Activated T-helper 1 cell treated with anti-CD3 and anti-CD28 coated beads, Interleukin-12 subunit alpha, Interleukin-12 subunit beta, Interleukin-2, Interleukin-4 antibody, amounts not matched to agents 30 ng/mL and 10 ng/mL and 1 ng/mL, durations not matched to agents 14 hours and 24 hours and 36 hours (primary cell): ENCODE measurements at regions not wholly inside any gene's neighbourhood (a gene's known extent, or its start where the extent isn't known, plus 50 kb on each side); places are given as distances from the start of the nearest gene placed in this dataset.

Source experiments
- DNase-seq: peaks from one replicate; pipeline ENCODE4 v3.0.0; 2021; ENCODE audit warnings: low spot score
- H3K27ac Mint-ChIP-seq: one replicate; pipeline ENCODE4 v1.8.0; 2021; ENCODE audit warnings: mild to moderate bottlenecking, mixed read lengths
- H3K27me3 Mint-ChIP-seq: one replicate; pipeline ENCODE4 v1.8.0; 2022; ENCODE audit warnings: mild to moderate bottlenecking, moderate library complexity, mixed read lengths; ENCODE audit not compliant: insufficient read depth
- H3K36me3 Mint-ChIP-seq: one replicate; pipeline ENCODE4 v1.8.0; 2021; ENCODE audit warnings: low read depth, mixed read lengths
- H3K4me1 Mint-ChIP-seq: one replicate; pipeline ENCODE4 v1.8.0; 2021; ENCODE audit warnings: low read depth, mixed read lengths
- H3K4me3 Mint-ChIP-seq: one replicate; pipeline ENCODE4 v1.8.0; 2021; ENCODE audit warnings: mild to moderate bottlenecking, moderate library complexity, mixed read lengths
- H3K9me3 Mint-ChIP-seq: one replicate; pipeline ENCODE4 v1.8.0; 2021; ENCODE audit warnings: mixed read lengths
- intact Hi-C: fragments of 100-400 bp; cut with micrococcal nuclease; formaldehyde crosslinking; loops from one replicate; pipeline ENCODE4 v1.15.1; 2024

DNA sequence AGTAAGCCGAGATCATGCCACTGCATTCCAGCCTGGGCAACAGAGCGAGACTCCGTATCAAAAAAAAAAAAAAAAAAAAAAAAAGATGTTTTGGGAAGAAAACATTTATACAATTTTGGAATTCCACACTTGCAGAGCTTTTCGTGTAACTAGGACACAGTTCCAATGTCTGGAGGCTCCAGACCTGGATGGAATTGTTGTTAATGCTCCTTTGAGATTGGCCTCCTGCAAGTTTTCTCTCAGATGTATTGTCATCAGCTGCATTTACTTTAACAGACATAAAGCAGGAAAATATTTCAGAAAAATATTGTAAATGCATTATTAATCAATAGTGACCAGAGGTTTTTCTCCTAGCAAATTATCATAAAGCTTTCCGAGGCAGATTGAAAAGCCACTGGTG, 124.1 kb downstream of the RBM43 start:
- no peak for DNase-seq
- Mint-ChIP-seq H3K4me1 (no peaks in the 10 kb centered on the region), H3K4me3 (no peak overlapping the region), H3K9me3 (no peaks in the 10 kb centered on the region), H3K27me3 (peaks cover 3% of the 10 kb centered on the region), H3K36me3 (no peaks in the 10 kb centered on the region), H3K27ac (no peak overlapping the region)
- intact Hi-C loops: no loop called here

DNA sequence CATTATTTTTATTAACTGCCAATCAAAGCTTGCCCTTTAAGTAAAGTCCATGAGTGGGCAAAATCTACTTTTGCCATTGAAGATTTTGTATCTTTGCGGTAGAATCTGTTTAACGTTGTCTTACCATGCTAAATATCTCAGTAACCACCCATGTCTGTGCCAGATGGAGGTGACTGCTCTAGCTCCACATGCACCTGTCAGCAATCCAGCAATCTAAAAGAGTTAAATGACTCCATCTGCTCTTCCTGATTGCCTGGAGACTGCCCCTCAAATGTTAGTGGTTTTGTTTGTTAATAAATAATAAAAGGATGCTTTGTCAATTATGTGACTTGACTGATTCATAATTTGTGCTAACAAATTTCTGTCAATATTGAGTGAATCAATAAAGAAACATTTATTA, 141.7 kb downstream of the RBM43 start:
- H3K27me3 Mint-ChIP-seq: peaks cover 2% of the 10 kb centered on the region
- no peaks in the 10 kb centered on the region for H3K9me3 Mint-ChIP-seq

DNA sequence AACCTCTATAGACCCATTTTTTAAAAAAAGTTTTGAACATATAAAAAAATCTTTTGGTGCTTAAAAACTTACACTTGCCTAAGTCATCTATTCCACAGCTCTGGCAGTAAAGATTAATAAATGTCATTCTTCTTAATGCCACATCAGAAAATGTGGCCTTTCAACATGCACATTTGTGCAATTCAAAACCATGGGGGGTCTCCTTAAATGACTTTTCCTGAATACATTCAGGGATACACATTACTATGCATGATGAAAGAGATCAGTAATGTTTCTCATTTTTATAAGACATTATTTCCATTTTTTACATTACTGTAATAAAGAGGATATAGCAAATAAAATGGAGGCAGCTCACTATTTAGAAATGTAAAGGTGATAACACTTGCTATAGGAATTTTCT, 142.3 kb downstream of the RBM43 start:
- Mint-ChIP-seq H3K9me3 (no peaks in the 10 kb centered on the region), H3K4me3 (no peak overlapping the region), H3K36me3 (no peaks in the 10 kb centered on the region), H3K4me1 (no peaks in the 10 kb centered on the region), H3K27me3 (peaks cover 2% of the 10 kb centered on the region), H3K27ac (no peak overlapping the region)
- DNase-seq: no peak
- intact Hi-C loops: no loop called here

More for the DNA sequence above, 141.7 kb downstream of the RBM43 start:
- Mint-ChIP-seq H3K27ac (no peak overlapping the region), H3K36me3 (no peaks in the 10 kb centered on the region), H3K4me1 (no peaks in the 10 kb centered on the region), H3K4me3 (no peak overlapping the region)
- intact Hi-C loops: no loop called here
- DNase-seq: no peak

DNA sequence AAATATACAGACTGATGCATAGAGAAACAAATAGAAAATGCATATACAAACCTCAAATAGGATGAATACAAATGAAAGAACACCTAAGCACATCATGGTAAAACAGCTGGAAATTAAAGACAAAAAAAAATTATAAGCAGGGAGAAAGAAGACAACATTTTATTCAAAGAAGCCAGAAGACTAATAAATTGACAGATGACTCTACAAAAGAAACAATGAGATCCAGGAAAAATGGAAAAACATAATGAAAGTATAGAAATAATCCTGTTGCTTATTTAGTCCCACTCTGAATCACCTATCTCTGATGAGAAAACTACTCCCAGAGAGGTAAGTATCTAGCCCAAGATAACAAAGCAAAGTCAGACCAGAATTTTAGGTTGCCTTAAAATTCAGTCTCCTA, 143.4 kb downstream of the RBM43 start:
- intact Hi-C loops: no loop called here
- no peaks in the 10 kb centered on the region for H3K9me3 Mint-ChIP-seq
- H3K36me3 Mint-ChIP-seq: no peaks in the 10 kb centered on the region
- peaks cover 2% of the 10 kb centered on the region for H3K27me3 Mint-ChIP-seq
- H3K27ac Mint-ChIP-seq: no peak overlapping the region
- DNase-seq: no peak
- no peaks in the 10 kb centered on the region for H3K4me1 Mint-ChIP-seq
- no peak overlapping the region for H3K4me3 Mint-ChIP-seq

DNA sequence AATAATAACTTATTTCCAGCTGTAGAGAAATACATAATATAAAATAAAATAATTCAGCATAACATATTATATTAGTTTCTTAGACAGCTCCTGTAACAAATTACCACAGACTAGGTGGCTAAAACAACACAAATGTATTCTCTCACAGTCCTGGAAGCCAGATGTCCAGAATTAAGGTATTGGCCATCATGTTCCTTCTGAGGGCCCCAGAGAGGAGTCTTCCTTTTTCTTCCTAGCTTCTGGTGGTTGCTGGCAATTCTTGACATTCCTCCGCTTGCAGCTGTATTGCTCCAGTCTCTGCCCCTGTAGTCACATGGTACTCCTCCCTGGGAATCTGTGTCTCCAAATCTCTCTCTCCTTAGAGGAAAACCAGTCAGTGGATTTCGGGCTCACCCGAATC, 146.8 kb downstream of the RBM43 start:
- no peaks in the 10 kb centered on the region for H3K9me3 Mint-ChIP-seq
- no peaks in the 10 kb centered on the region for H3K27me3 Mint-ChIP-seq
- no peak overlapping the region for H3K4me3 Mint-ChIP-seq
- no peak for DNase-seq
- no peaks in the 10 kb centered on the region for H3K36me3 Mint-ChIP-seq
- no peaks in the 10 kb centered on the region for H3K4me1 Mint-ChIP-seq
- H3K27ac Mint-ChIP-seq: no peak overlapping the region
- intact Hi-C loops: no loop called here

DNA sequence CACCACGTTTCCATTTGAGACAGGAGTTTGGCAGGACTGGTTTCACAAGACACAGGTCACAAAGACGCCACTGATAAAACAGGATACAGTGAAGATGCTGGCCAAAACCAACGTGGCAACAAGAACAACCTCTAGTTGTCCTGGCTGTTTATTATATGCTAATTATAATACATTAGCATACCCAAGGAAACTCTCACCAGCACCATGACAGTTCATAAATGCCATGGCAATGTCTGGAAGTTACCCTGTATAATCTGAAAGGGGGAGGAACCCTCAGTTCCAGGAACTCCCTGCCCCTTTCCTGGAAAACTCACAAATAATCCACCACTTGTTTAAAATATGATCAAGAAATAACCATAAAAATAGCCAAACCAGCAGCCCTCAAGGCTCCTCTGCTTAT, 148.3 kb downstream of the RBM43 start:
- H3K9me3 Mint-ChIP-seq: no peaks in the 10 kb centered on the region
- H3K27ac Mint-ChIP-seq: no peak overlapping the region
- no peaks in the 10 kb centered on the region for H3K4me1 Mint-ChIP-seq
- DNase-seq: no peak
- no peaks in the 10 kb centered on the region for H3K27me3 Mint-ChIP-seq
- H3K4me3 Mint-ChIP-seq: no peak overlapping the region
- intact Hi-C loops: no loop called here
- H3K36me3 Mint-ChIP-seq: no peaks in the 10 kb centered on the region

DNA sequence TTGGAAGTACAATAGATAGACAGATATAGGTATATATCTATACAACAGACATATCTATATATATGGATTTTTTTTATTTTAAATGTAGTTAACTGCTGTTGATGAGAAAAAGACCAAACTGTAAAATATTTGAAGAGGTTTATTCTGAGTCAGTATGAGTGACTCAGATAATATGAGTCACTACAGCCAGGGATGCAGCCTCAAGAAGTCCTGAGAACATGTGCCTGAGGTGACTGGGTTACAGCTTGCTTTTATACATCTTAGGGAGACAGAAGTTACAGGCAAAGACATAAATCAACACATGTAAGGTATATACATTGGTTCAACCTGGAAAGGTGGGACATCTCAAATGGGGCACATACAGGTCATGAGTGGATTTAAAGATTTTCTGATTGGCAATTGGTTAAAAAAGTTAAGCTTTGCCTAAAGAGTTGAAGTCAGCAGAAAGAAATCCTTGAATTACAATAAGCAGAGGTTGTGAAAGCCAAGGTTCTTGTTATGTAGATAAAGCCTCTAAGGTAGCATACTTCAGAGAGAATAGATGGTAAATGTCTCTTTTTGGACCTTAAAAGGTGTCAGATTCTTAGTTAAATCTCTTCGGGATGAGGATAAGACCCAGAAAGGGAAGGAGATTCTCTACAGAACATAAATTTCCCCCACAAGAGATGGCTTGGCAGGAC, 149.9 kb downstream of the RBM43 start:
- no peak overlapping the region for H3K27ac Mint-ChIP-seq
- DNase-seq: no peak
- intact Hi-C loops: no loop called here
- no peaks in the 10 kb centered on the region for H3K27me3 Mint-ChIP-seq
- H3K4me1 Mint-ChIP-seq: no peaks in the 10 kb centered on the region
- H3K36me3 Mint-ChIP-seq: no peaks in the 10 kb centered on the region
- no peak overlapping the region for H3K4me3 Mint-ChIP-seq
- H3K9me3 Mint-ChIP-seq: peaks cover 4% of the 10 kb centered on the region

DNA sequence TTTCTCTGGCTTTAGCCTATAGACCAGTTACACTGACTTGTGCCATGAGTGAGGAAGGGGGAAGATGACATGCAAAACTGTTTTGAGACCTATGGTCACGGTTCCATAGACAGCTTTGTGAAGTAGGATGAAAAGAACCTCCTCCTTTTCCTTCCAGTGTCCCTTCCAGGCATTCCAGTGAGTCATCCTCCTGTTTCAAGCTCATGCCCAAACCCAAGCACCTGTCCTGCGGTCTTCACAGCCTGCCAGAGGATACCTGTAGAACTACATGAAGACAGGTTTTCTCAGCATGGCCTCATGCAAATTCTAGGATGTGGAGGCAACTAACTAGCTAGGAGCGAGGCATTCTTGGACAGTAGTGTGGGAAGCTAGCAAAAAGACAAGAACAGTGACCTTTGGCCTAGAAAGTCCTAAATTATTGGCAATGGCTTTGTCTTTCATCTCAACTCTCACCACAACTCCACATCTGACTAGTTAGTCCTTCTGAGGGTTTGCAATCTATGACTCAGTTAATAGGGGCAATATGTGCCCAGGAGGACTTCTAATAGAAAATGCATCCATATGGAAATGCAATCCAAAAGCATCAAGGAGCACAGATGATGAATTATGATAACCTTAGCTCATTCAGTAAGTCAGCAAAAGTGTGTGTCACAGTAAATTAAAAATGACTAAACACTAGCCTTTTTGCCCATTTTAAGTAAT, 154.7 kb downstream of the RBM43 start:
- intact Hi-C loops: no loop called here
- Mint-ChIP-seq H3K4me1 (no peaks in the 10 kb centered on the region), H3K9me3 (peaks cover 4% of the 10 kb centered on the region), H3K4me3 (no peak overlapping the region), H3K36me3 (no peaks in the 10 kb centered on the region), H3K27me3 (no peaks in the 10 kb centered on the region), H3K27ac (no peak overlapping the region)
- DNase-seq: no peak

DNA sequence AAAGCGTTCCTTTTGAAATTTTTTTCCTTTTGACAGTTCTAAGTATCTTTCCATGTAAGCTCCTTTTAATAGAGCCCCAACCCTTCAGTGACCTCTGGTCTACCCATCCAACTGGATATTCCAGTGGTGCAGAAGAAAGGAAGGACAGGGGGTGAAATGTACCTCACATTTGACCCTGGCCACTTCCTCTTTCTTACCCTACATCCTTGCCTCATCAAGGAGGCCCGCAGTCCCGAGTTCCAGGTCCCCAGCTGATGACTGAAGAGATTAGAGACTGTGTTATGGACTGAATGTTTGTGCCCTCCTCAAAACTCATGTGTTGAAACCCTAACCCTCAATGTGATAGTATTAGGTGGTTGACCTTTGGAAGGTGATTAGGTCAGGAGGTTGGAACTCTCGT, 158.1 kb downstream of the RBM43 start:
- H3K27me3 Mint-ChIP-seq: no peaks in the 10 kb centered on the region
- no peaks in the 10 kb centered on the region for H3K4me1 Mint-ChIP-seq
- H3K27ac Mint-ChIP-seq: no peak overlapping the region
- peaks cover 4% of the 10 kb centered on the region for H3K9me3 Mint-ChIP-seq
- no peak overlapping the region for H3K4me3 Mint-ChIP-seq
- H3K36me3 Mint-ChIP-seq: no peaks in the 10 kb centered on the region
- DNase-seq: no peak
- intact Hi-C loops: no loop called here

DNA sequence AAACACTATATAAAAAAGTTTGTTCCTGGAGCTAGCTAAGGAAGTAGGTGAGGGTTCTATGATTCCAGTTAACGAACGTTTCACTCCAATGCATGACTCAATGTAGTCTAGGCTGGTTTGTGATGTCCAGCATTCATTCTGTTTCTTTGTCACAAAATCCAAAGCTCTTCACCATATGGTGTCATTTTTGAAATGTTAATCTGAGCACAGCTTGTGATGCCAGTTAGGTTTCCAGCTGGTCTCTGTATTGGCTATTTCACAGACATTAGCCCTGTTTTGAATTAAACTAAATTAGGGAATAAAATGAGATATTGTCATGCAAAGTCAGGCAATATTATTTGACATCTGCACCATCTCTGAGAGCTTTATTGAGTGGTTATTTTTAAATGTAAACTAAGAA, 159.4 kb downstream of the RBM43 start:
- no peaks in the 10 kb centered on the region for H3K27me3 Mint-ChIP-seq
- H3K4me3 Mint-ChIP-seq: no peak overlapping the region
- H3K4me1 Mint-ChIP-seq: no peaks in the 10 kb centered on the region
- intact Hi-C loops: no loop called here
- DNase-seq: no peak
- no peaks in the 10 kb centered on the region for H3K36me3 Mint-ChIP-seq
- H3K27ac Mint-ChIP-seq: no peak overlapping the region
- H3K9me3 Mint-ChIP-seq: no peaks in the 10 kb centered on the region

DNA sequence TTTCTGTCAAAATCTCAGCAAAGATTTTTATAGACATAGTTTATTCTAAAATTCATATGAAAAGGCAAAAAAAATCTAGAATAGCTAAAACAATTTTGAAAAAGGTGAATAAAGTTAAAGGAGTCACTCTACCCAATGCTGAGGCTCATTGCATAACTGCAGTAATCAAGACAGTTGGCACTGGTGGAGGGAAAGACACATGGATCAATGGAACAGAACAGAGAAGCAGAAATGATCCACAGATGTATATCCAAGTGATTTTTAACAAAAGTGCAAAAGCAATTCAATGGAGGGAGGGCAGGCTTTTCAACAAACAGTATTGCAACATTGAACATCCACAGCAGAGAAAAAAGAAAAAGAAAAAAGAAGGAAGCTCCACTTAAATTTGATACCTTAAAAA, 162.8 kb downstream of the RBM43 start:
- H3K27ac Mint-ChIP-seq: no peak overlapping the region
- H3K4me1 Mint-ChIP-seq: no peaks in the 10 kb centered on the region
- H3K27me3 Mint-ChIP-seq: no peaks in the 10 kb centered on the region
- H3K36me3 Mint-ChIP-seq: no peaks in the 10 kb centered on the region
- no peak for DNase-seq
- intact Hi-C loops: no loop called here
- H3K9me3 Mint-ChIP-seq: no peaks in the 10 kb centered on the region
- H3K4me3 Mint-ChIP-seq: no peak overlapping the region

DNA sequence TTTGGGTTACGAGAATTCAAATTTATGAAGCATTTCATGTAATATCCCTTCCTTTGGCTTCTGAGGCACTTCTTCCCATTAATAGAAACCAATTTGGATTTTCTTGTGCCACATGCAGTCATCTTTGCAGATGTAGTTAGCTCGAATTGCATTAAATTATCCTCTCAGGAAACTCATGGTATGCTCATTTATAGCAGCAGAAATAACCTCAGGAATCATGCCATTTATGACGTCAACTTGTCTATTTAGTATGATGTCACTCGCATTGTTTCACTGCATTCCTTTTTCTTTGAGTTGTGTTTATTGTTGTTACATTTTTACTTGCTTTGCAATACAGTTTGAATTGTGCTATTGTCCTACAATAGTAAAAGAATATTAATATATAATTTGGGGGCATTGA, 163.8 kb downstream of the RBM43 start:
- Mint-ChIP-seq H3K4me1 (no peaks in the 10 kb centered on the region), H3K36me3 (no peaks in the 10 kb centered on the region), H3K27me3 (no peaks in the 10 kb centered on the region), H3K4me3 (no peak overlapping the region), H3K27ac (no peak overlapping the region), H3K9me3 (no peaks in the 10 kb centered on the region)
- intact Hi-C loops: no loop called here
- DNase-seq: no peak

DNA sequence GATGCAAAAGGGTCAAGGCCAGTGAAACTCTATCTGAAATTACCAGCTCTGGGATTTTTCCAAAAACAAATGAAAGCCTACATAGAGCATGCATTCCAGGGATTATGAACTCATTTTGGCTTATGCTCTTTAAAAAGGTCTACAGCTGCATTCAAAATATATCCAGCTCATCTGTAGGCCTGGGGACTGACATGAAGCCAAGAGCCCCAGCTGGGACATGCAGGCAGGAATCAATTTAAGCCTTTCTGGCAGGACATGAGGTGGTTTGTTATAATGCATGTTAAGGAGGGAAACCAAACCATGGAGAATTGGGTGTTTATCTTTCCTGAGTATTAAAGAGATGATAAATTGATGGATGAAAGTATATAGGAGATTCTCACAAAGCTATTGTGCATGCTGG, 164.5 kb downstream of the RBM43 start:
- H3K4me3 Mint-ChIP-seq: no peak overlapping the region
- no peak overlapping the region for H3K27ac Mint-ChIP-seq
- H3K36me3 Mint-ChIP-seq: no peaks in the 10 kb centered on the region
- H3K27me3 Mint-ChIP-seq: no peaks in the 10 kb centered on the region
- H3K9me3 Mint-ChIP-seq: no peaks in the 10 kb centered on the region
- H3K4me1 Mint-ChIP-seq: no peaks in the 10 kb centered on the region
- DNase-seq: no peak
- intact Hi-C loops: no loop called here

DNA sequence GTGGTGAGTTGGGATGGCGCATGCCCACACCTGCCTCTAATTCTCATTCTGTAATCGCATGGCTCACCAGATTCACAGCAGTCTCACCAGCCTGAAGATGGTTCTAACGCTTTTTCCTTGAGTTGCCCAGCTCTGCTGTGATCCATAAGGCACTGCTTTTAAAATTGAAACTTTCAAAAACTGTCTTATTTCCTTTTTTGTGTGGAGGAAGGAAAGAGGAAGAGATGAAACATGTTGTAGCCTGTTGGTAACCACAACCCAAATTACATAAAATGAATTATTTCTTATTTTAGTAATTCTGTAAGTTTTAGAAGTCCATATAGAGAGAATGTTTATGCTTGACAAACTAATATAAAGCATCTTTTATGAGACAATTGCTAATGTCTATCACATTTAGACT, 165.4 kb downstream of the RBM43 start:
- Mint-ChIP-seq H3K4me1 (no peaks in the 10 kb centered on the region), H3K27me3 (no peaks in the 10 kb centered on the region), H3K9me3 (no peaks in the 10 kb centered on the region), H3K4me3 (no peak overlapping the region), H3K27ac (no peak overlapping the region), H3K36me3 (no peaks in the 10 kb centered on the region)
- DNase-seq: no peak
- intact Hi-C loops: no loop called here
